ENCODE measurements at regions not wholly inside any gene's neighbourhood (a gene's known extent, or its start where the extent isn't known, plus 50 kb on each side); places are given as distances from the start of the nearest gene placed in this dataset.

- TF ChIP-seq POLR2A (IDR thresholded peaks at IDR 0.05), result no peak
- TF ChIP-seq CTCF (IDR thresholded peaks at IDR 0.05), result no peak
- TF ChIP-seq POLR2AphosphoS5 (IDR thresholded peaks at IDR 0.05), result no peak
These were observed 395.8 kb downstream of the CD109 start for GRCh38 chr6:74091794-74092157.
